Ramos (cell line): ENCODE measurements at regions not wholly inside any gene's neighbourhood (a gene's known extent, or its start where the extent isn't known, plus 50 kb on each side); places are given as distances from the start of the nearest gene placed in this dataset.
"Not testable (repeated sequence)": the region's sequence is repeated elsewhere in the genome, so short reads cannot be mapped to it uniquely, and the experiment has no call there.

ENCODE experiments used
- in situ Hi-C: fragments of 300-500 bp; cut with MboI; formaldehyde crosslinking; loops from one replicate; pipeline ENCODE4 v1.14.3; 2022; ENCODE audit warnings: low sequenced_read_pairs; ENCODE audit not compliant: unreplicated experiment

DNA sequence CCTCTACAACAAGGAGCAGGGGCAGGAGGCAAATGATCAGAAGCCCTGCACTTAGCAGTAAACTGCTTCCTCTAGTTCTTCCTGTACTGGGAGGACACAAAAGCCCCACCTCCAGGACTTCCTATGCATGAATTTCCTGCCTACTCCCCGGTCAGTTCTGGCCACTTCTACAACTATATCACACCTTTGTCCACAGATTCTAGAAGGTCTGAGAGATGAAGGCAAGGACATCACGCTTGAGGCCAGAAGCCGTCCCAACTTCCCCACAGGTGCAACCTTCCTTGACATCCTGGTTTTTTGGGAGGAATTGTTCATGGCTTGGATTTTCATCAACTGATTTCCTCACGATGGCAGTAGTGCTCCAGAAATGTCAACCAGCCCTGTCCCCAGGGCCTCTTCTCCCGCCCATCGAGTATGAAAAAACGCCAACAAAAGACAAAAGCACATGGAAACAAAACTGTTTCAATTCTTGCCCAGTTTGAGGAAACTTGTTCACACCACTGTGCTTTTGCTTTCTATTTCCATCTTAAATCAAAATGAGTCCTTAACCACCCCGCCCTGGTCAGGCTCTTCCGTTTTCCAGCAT lies 206.5 kb upstream of the STK26 start:
- in situ Hi-C loops = no loop called here

- in situ Hi-C loops = no loop called here
Measured at GRCh38 chrX:131818297-131818936, 204.7 kb upstream of the STK26 start.

GRCh38 chrX:131821945-131822622 lies 201.0 kb upstream of the STK26 start:
- in situ Hi-C loops = no loop called here

DNA sequence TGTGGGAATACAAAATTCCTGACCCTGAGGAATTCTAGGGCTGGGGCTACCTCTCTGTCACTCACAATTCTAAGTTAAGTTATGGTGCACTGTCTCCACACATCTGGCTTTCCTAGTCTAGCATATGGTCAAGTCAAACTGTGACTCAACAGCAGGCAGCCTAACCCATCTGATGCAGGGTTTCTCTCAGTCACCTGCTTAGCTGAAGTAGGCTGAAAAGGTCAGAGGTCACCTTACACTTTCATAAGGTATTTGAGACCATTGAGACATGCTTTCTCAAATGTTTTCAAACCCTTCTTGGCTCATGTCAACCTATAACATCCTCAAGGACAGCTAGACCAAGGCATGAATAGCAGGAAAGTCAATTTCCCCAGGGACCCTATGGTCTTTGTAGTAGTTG lies 196.5 kb upstream of the STK26 start:
- in situ Hi-C loops = loop anchor here (25.0 kb wide), 2 partner anchors 386 to 786 kb away; partner anchors contain the start of gene RAP2C

DNA sequence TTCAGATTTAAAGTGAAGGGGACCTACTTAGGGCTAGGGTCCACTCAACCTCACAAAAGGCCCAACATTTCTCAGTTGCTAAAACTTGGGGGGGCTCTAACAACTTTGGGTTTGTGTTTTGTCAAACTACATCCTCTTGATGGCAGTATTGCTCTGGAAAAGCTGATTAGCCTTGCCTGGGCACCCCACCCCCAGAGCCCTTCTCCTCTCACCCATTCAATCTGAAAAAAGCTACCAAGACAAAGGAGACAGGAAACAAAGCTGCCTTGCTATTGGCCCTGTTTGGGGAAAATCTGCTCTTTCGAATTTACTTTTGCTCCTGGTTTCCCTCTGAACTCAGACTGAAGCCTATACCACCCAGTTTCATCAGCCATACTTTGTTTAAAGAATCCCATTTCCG lies 195.2 kb upstream of the STK26 start:
- in situ Hi-C loops = loop anchor here (25.0 kb wide), 2 partner anchors 384 to 784 kb away; partner anchors contain the start of gene RAP2C

DNA sequence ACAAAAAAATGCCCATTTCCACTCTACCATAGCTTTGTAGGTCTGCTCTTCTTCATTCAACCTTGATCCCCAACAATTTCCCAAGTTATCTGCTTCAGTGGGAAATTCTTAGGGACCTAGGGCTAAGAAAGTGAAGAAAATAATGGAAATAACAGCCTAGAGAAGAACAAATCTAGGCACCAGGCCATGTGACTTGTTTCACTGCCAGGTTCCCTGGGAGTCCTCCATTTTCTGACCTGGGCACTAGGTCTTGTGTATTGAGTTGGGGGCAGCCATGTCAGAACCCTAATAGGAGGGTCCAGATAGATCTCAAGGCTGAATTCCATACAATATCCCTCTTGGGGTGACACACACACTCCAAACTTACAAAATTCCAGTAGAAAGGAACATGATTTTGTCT lies 194.6 kb upstream of the STK26 start:
- in situ Hi-C loops = loop anchor here (25.0 kb wide), 2 partner anchors 384 to 784 kb away; partner anchors contain the start of gene RAP2C

- in situ Hi-C loops = loop anchor here (25.0 kb wide), 2 partner anchors 382 to 782 kb away; partner anchors contain the start of gene RAP2C
Measured at GRCh38 chrX:131830400-131831184, 192.5 kb upstream of the STK26 start.

- in situ Hi-C loops = loop anchor here (25.0 kb wide), 2 partner anchors 381 to 781 kb away; partner anchors contain the start of gene RAP2C
Measured at GRCh38 chrX:131831185-131831520, 191.9 kb upstream of the STK26 start.

- in situ Hi-C loops = loop anchor here (25.0 kb wide), 2 partner anchors 376 to 776 kb away; partner anchors contain the start of gene RAP2C
Measured at GRCh38 chrX:131836161-131836560, 186.9 kb upstream of the STK26 start.

- in situ Hi-C loops = loop anchor here (25.0 kb wide), 2 partner anchors 375 to 775 kb away; partner anchors contain the start of gene RAP2C
Measured at GRCh38 chrX:131837325-131837724, 185.8 kb upstream of the STK26 start.

DNA sequence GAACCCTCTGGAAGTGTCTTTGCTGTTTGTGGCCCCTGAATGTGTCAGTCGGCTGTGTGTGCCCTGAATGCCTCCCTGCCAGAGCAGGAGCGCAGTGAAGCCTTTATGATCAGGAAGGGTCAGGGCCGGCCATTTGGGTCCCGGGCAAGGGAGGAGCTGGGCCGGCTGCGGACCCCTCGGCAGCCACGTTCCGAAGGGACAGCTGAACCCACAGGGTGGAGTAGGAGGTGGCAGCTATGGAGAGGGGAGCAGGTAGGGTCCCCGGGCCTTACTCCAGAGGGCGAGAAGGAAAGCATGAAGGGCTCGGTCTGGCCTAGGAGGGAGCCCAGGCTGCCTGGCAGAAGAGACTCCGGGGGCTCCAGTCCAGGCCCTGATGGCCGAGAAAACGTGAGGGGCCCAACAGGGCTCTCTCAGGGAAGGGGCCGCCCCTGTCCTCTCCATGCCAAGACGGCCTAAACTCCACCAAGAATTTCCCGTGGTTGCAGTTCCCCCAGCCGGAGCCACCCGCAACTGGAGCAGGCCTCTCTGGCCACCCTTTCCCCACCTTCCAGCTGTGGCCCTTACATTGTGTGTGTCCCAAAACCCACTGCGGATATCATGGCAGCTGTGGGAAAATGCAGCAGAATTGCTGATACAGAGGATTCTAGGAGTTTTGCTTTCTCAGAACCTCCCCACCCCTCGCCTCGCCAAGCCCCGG lies 182.2 kb upstream of the STK26 start:
- in situ Hi-C loops = loop anchor here (25.0 kb wide), 2 partner anchors 371 to 771 kb away; partner anchors contain the start of gene RAP2C

GRCh38 chrX:131841496-131842437 lies 181.3 kb upstream of the STK26 start:
- in situ Hi-C loops = loop anchor here (25.0 kb wide), 2 partner anchors 371 to 771 kb away; partner anchors contain the start of gene RAP2C

- in situ Hi-C loops = loop anchor here (25.0 kb wide), 2 partner anchors 368 to 768 kb away; partner anchors contain the start of gene RAP2C
Measured at GRCh38 chrX:131843987-131844386, 179.1 kb upstream of the STK26 start.

- in situ Hi-C loops = loop anchor here (25.0 kb wide), 2 partner anchors 367 to 767 kb away; partner anchors contain the start of gene RAP2C
Measured at GRCh38 chrX:131845201-131845600, 177.9 kb upstream of the STK26 start.

DNA sequence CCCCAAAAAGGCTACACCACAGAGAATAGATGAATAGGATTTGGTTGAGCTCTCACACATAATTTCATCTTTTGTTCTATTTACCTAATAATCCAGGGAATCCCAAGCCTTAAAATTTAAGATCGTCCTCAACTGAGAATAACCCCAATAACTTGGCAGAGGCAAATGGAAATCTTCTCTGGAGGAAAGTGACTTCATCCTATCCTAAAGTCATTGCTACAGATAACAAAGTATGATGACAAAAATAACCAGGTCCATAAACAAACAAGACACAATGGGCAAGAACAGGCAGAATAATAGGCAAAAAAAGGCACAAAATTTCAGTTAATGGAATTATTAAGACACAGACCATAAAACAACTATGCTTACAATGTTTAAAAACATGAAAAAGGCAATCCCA lies 177.3 kb upstream of the STK26 start:
- in situ Hi-C loops = loop anchor here (25.0 kb wide), 2 partner anchors 367 to 767 kb away; partner anchors contain the start of gene RAP2C

- in situ Hi-C loops = not testable (repeated sequence)
Measured at GRCh38 chrX:131850964-131851363, 172.1 kb upstream of the STK26 start.

GRCh38 chrX:131853440-131853839 lies 169.7 kb upstream of the STK26 start:
- in situ Hi-C loops = no loop called here

GRCh38 chrX:131854581-131854980 lies 168.5 kb upstream of the STK26 start:
- in situ Hi-C loops = no loop called here
